GM23338 (cell line): ENCODE measurements at regions not wholly inside any gene's neighbourhood (a gene's known extent, or its start where the extent isn't known, plus 50 kb on each side); places are given as distances from the start of the nearest gene placed in this dataset.

Experiments
- ATAC-seq: fragments of 200-7000 bp; cut with Tn5 transposase; 3 replicates; pipeline ENCODE4 v1.9.1; 2020
- DNase-seq: peaks from one replicate; pipeline ENCODE4 v3.0.0-alpha.2; 2015; ENCODE audit warnings: low spot score
- H2AFZ ChIP-seq: fragments of 200-600 bp; sonication (generic); 2 replicates; pipeline ENCODE4 v1.8.0; 2016; ENCODE audit warnings: antibody characterized with exemption, mild to moderate bottlenecking, moderate library complexity
- H3F3A ChIP-seq: fragments of 200-600 bp; sonication (generic); replicated peaks from 2 replicates; pipeline ENCODE4 v1.8.0; 2017; ENCODE audit warnings: antibody characterized with exemption, mixed run types, low read depth
- H3K27ac ChIP-seq: fragments of 200-600 bp; sonication (generic); 2 replicates; pipeline ENCODE4 v1.6.1; 2016; ENCODE audit warnings: low read depth
- H3K27me3 ChIP-seq: fragments of 200-600 bp; sonication (generic); 2 replicates; pipeline ENCODE4 v1.8.0; 2016; ENCODE audit warnings: mild to moderate bottlenecking, mixed run types, moderate library complexity; ENCODE audit not compliant: insufficient read depth
- H3K36me3 ChIP-seq: fragments of 200-600 bp; sonication (generic); 2 replicates; pipeline ENCODE4 v1.8.0; 2016; ENCODE audit warnings: mild to moderate bottlenecking; ENCODE audit not compliant: insufficient read depth
- H3K4me1 ChIP-seq: fragments of 200-600 bp; sonication (generic); 2 replicates; pipeline ENCODE4 v1.8.0; 2016; ENCODE audit warnings: mild to moderate bottlenecking, moderate library complexity; ENCODE audit not compliant: insufficient read depth
- H3K4me2 ChIP-seq: fragments of 200-600 bp; sonication (generic); 2 replicates; pipeline ENCODE4 v1.7.1; 2017; ENCODE audit warnings: mixed run types
- H3K4me3 ChIP-seq: fragments of 200-600 bp; sonication (generic); 2 replicates; pipeline ENCODE4 v1.6.1; 2016; ENCODE audit warnings: mixed run types
- H3K79me2 ChIP-seq: fragments of 200-600 bp; sonication (generic); replicated peaks from 2 replicates; pipeline ENCODE4 v1.8.0; 2017; ENCODE audit warnings: mild to moderate bottlenecking; ENCODE audit not compliant: insufficient read depth
- H3K9me2 ChIP-seq: fragments of 200-600 bp; sonication (generic); 2 replicates; pipeline ENCODE4 v1.8.0; 2017; ENCODE audit not compliant: insufficient read depth
- H4K20me1 ChIP-seq: fragments of 200-600 bp; sonication (generic); replicated peaks from 2 replicates; pipeline ENCODE4 v1.8.0; 2017; ENCODE audit warnings: mild to moderate bottlenecking; ENCODE audit not compliant: insufficient read depth
- H3K27ac Mint-ChIP-seq: 2 replicates; pipeline ENCODE4 v1.8.0; 2020; ENCODE audit warnings: inconsistent platforms, mild to moderate bottlenecking, moderate library complexity, mixed read lengths
- H3K27me3 Mint-ChIP-seq: 3 replicates; pipeline ENCODE4 v1.8.0; 2022; ENCODE audit warnings: low read depth, mild to moderate bottlenecking, moderate library complexity, mixed read lengths, inconsistent platforms; ENCODE audit not compliant: insufficient read depth, poor library complexity
- H3K36me3 Mint-ChIP-seq: 3 replicates; pipeline ENCODE4 v1.8.0; 2021; ENCODE audit warnings: low read depth, mild to moderate bottlenecking, inconsistent platforms, moderate library complexity, mixed read lengths
- H3K4me1 Mint-ChIP-seq: 3 replicates; pipeline ENCODE4 v1.8.0; 2020; ENCODE audit warnings: mild to moderate bottlenecking, inconsistent platforms, mixed read lengths
- H3K4me3 Mint-ChIP-seq: 3 replicates; pipeline ENCODE4 v1.8.0; 2021; ENCODE audit warnings: moderate library complexity, mild to moderate bottlenecking, inconsistent platforms, mixed read lengths
- H3K9me3 Mint-ChIP-seq: 3 replicates; pipeline ENCODE4 v1.8.0; 2020; ENCODE audit warnings: moderate library complexity, mild to moderate bottlenecking, inconsistent platforms, mixed read lengths
- CTCF ChIP-seq, 2 experiments: fragments of 200-600 bp in 1 of 2; sonication (generic) in 1 of 2; conservative IDR thresholded peaks; 2 replicates each; pipeline versions ENCODE4 v1.5.1 to v1.6.1; 2016 to 2017; ENCODE audit warnings: antibody characterized with exemption in 2 of 2, low read depth in 2 of 2, mild to moderate bottlenecking in 2 of 2, moderate library complexity in 1 of 2
- ETS1 ChIP-seq: IDR thresholded peaks from 2 replicates; pipeline ENCODE4 v1.6.1; 2016; ENCODE audit warnings: antibody characterized with exemption
- EZH2phosphoT487 ChIP-seq: fragments of 200-600 bp; sonication (generic); IDR thresholded peaks from one replicate; pipeline ENCODE4 v1.8.1; 2018; ENCODE audit warnings: antibody characterized with exemption; ENCODE audit not compliant: unreplicated experiment
- JUNB ChIP-seq: IDR thresholded peaks from one replicate; pipeline ENCODE4 v1.6.1; 2016; ENCODE audit warnings: antibody characterized with exemption; ENCODE audit not compliant: unreplicated experiment
- ZNF462 ChIP-seq: fragments of 250-450 bp; sonication (Bioruptor Pico); IDR thresholded peaks from 2 replicates; pipeline ENCODE4 v1.5.0; 2020; ENCODE audit warnings: mild to moderate bottlenecking, moderate library complexity

- H3K79me2 ChIP-seq, result no peaks in the 10 kb centered on the region
- no peak overlapping the region for H3K4me2 ChIP-seq
- H2AFZ ChIP-seq, result no peak overlapping the region
- no peaks in the 10 kb centered on the region for H4K20me1 ChIP-seq
- H3K4me3 ChIP-seq, result no peak overlapping the region
- H3K27ac ChIP-seq, result no peak overlapping the region
- H3K4me3 Mint-ChIP-seq, result no peak overlapping the region
- H3K4me1 Mint-ChIP-seq, result peaks cover 6% of the 10 kb centered on the region; the same call in 1 of the 3 replicates
- no peaks in the 10 kb centered on the region for H3K27me3 ChIP-seq
- peaks cover 13% of the 10 kb centered on the region for H3K36me3 Mint-ChIP-seq
- no peaks in the 10 kb centered on the region for H3K36me3 ChIP-seq
- H3F3A ChIP-seq, result no peaks in the 10 kb centered on the region
- DNase-seq (no peak), ATAC-seq (no peak)
- H3K27ac Mint-ChIP-seq, result peak overlapping the region; percentile 70; the same call in 1 of the 2 replicates
- TF ChIP-seq ZNF462 (CRISPR knock-in tag), result no peak
- no peak for TF ChIP-seq JUNB
- no peak for TF ChIP-seq CTCF (conservative IDR thresholded peaks at IDR 0.05; ENCODE audit: low read depth in 2 of 2)
- TF ChIP-seq ETS1, result no peak
- TF ChIP-seq EZH2phosphoT487, result no peak
- no peaks in the 10 kb centered on the region for H3K9me2 ChIP-seq
- no peaks in the 10 kb centered on the region for H3K27me3 Mint-ChIP-seq
- peaks cover 17% of the 10 kb centered on the region for H3K9me3 Mint-ChIP-seq
- no peaks in the 10 kb centered on the region for H3K4me1 ChIP-seq
Observed at GRCh38 chr4:79205121-79205520, 120.7 kb downstream of the NAA11 start.
